Right ventricle myocardium superior (tissue), 1 donor: ENCODE measurements at regions not wholly inside any gene's neighbourhood (a gene's known extent, or its start where the extent isn't known, plus 50 kb on each side); places are given as distances from the start of the nearest gene placed in this dataset.

Experiments used
- ATAC-seq: fragments of 200-7000 bp; cut with Tn5 transposase; one replicate; pipeline ENCODE4 v1.9.1; 2020; ENCODE audit warnings: mild to moderate bottlenecking; ENCODE audit not compliant: poor library complexity
- DNase-seq: peaks from one replicate; pipeline ENCODE4 v3.0.0-alpha.2; 2020
- intact Hi-C: fragments of 100-400 bp; cut with DNase I; formaldehyde crosslinking; loops from one replicate; pipeline ENCODE4 v1.11.2; 2022
- donor health status: DM: no; HTN: yes; CAD: no; lungs with severe emphysema.

DNA sequence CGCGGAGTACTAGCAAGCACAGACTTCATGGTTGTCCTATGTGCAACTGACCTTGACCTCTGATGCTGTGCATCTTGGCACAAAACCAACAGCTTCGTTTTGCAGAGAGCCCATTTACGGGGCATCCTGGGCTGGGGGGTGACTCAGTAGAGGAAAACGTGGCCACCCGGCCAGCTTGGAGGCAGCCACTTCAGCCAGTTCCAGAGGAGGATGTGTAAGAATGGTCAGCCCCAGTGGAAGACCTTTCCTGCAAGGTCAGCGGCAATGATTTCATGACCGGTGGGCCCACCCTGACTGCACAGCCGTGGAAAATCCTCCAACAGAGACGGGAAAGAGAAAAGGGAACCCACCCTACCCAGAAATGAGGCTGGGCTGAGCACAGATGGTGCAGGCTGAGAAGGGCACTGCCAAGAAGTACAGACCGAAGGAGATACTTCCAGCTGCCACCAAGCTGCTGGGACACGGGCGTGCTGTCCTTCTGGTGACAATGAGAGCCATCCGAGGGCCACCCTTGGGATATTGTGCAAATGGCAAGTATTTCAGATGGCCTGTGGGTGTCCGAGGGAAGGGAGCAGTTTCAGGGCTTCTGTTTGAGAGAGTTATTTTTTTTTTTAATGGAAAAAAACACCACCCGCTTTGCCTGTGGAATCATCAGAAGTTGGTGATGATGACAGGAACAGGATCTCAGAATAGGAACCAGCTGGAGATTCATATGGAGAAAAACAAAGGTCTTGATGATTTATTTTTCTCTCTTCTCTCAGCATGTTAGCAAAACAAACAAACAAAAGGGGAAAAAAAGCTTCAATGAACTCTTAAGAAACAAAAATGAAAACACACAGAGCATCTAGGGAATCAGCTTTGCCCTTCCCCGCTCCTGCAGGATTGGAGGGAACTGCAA is 120.2 kb upstream of the RFLNA start:
- intact Hi-C loops: no loop called here
- DNase-seq (no peak), ATAC-seq (no peak)

- intact Hi-C loops: no loop called here
- no peak for ATAC-seq
- DNase-seq: no peak
Measured at GRCh38 chr12:124175704-124176103, 119.2 kb upstream of the RFLNA start.

GRCh38 chr12:124177276-124177950 is 117.5 kb upstream of the RFLNA start:
- ATAC-seq (no peak), DNase-seq (no peak)
- intact Hi-C loops: no loop called here

DNA sequence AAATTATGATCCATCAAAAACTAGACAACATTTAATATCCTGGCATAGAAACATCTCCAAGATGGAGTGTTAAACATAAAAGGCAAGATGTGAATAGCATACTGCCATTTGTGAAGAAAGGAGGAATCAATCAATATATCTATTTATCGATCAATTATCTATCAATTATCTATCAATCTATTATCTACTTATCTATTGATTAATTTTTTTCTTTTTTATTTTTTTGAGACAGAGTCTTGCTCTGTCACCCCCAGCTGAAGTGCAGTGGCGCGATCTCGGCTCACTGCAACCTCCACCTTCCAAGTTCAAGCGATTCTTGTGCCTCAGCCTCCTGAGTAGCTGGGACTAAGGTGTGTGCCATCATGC is 117.0 kb upstream of the RFLNA start:
- no peak for DNase-seq
- intact Hi-C loops: no loop called here
- ATAC-seq: no peak

- intact Hi-C loops: no loop called here
- DNase-seq (no peak), ATAC-seq (no peak)
Measured at GRCh38 chr12:124179936-124180607, 114.8 kb upstream of the RFLNA start.

- intact Hi-C loops: no loop called here
- ATAC-seq: no peak
- no peak for DNase-seq
Measured at GRCh38 chr12:124183172-124183571, 111.7 kb upstream of the RFLNA start.

GRCh38 chr12:124184456-124184855 is 110.4 kb upstream of the RFLNA start:
- no peak for DNase-seq
- no peak for ATAC-seq
- intact Hi-C loops: no loop called here

GRCh38 chr12:124185971-124186686 is 108.8 kb upstream of the RFLNA start:
- intact Hi-C loops: no loop called here
- ATAC-seq (no peak), DNase-seq (no peak)

GRCh38 chr12:124188084-124188483 is 106.8 kb upstream of the RFLNA start:
- DNase-seq (no peak), ATAC-seq (no peak)
- intact Hi-C loops: no loop called here

DNA sequence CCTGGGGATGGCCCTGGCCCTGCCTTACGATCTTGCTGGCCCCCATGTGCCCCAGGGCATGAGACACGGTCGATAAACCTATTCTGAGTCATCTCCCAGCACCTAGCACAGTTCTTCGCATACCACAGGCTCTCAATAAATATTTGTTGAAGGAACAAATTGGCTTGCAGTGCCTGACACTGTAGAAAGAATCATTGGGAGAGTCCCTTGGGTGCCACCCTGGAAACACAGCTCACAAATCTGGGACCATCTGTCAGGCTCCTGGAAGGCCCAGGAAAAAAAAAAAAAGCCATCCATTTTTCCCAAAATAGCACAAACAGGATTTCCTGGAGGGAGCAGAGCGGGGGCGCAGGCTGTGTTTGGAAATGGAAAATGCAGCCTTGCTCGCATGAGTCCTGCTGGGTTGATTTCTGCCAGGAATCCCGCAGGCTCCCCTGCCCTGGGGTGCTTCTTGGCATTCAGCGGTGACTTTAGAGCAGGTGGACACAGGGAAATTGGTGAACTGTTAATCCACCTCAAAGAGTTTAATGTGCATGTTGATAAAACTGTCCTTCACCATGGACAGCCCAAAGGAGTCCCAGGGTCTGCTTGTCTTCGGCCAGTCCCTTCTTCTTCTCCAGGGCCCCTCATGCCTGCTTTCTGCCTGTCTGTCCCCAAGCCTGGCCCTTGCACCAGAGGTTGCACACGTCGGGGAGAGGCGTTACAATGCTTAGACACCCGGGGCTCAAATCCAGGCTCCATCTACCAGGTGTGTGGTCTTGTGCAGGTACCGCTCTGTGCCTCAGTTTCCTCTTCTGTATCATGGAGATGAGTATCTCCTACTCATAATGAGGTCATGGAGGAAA is 106.1 kb upstream of the RFLNA start:
- DNase-seq (no peak), ATAC-seq (peak; percentile 38)
- intact Hi-C loops: no loop called here

- DNase-seq (no peak), ATAC-seq (no peak)
- intact Hi-C loops: no loop called here
Measured at GRCh38 chr12:124190312-124191023, 104.4 kb upstream of the RFLNA start.

DNA sequence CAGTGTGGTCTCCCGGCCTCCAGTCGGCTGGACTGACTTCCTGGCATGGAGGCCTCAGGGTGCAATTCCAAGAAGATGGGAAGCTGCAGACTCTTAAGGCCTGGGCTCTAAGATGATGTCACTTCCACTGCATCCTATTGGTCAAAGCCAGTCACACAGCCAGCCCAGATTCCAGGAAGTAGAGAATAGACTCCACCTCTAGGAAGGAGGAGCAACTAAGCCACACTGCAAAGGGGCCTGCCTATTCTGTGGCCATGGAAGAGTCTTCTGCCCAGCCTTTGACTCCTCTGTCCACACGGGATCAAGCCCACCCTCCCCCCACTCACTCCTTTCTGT is 103.9 kb upstream of the RFLNA start:
- DNase-seq: no peak
- no peak for ATAC-seq
- intact Hi-C loops: no loop called here

DNA sequence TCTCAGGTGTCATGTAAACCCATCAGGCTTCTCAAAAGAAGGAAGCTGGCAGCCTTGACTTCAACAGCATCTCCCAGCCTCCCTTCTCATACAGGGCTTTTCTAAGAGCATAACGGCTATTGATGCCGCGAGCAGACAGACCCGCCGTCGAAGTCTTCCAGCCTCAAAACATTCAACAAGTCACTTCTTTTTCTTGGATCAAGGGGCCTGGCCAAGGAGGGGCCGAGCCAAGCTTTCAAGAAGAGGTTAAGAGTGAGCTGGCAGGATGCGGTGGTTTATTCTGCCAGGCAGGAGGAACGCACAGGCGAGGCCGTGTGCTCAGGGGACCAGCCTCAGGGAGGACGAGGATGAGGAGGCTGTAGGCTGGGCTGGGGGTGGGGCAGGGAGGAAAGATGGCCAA is 102.9 kb upstream of the RFLNA start:
- no peak for ATAC-seq
- intact Hi-C loops: no loop called here
- no peak for DNase-seq

- DNase-seq: no peak
- ATAC-seq: no peak
- intact Hi-C loops: no loop called here
Measured at GRCh38 chr12:124194264-124194892, 100.5 kb upstream of the RFLNA start.

DNA sequence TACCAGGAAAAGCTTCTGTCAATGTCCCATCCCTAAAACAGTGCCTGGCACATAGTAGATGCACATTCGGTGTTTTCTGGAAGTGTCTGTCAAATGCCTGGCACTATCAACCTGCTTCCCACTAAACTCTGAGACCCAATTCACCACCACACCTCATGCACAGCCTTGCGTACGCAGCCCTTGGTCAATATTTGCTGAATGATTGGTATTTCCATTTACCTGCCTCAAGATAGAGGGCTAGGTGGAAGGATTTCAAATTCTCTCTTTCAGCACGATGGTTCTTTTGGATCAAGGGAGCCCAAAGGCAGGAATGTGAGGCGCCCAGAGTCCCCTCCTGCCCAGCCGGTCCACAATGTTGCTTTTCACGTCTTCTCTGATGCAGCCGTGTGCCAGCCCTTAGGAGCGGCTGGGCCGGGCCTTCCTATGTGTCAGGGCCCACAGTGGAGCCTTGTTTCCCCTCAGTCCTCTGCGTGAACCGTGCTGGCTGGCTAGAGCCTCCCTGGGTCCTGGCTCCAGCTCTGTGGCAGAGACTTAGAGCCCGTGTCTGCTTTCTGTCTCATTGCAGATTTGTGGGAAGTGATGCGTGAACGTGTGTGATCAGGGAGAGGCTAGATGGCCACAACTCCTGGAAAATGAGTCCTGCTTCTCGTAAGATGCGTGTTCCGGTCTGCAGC is 99.9 kb upstream of the RFLNA start:
- no peak for ATAC-seq
- DNase-seq: no peak
- intact Hi-C loops: no loop called here

- intact Hi-C loops: no loop called here
- no peak for DNase-seq
- ATAC-seq: no peak
Measured at GRCh38 chr12:124195567-124195942, 99.3 kb upstream of the RFLNA start.

DNA sequence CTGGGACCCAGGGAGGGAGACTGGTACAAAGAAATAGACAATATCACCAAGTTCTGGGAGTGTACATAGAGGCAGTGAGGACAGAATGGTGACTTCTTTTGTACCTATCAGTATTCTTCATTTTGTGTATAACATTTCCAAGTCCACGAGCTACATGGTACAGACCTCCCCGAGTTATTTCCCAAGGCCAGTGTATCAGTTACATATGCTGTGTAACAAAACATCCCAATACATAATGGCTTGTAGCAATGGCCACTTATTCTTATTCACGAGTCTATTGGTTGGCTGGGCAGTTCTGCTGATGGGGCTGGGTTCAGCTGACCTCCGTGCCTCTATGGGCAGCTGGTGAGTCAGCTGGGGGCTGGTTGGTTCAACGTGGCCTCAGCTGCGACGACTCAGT is 98.7 kb upstream of the RFLNA start:
- no peak for ATAC-seq
- DNase-seq: no peak
- intact Hi-C loops: no loop called here
